GM10248 (cell line): ENCODE measurements at regions not wholly inside any gene's neighbourhood (a gene's known extent, or its start where the extent isn't known, plus 50 kb on each side); places are given as distances from the start of the nearest gene placed in this dataset.

Source experiments
- CTCF ChIA-PET: fragments of 300-600 bp; sonication (Branson Sonifier 250); formaldehyde crosslinking; extraction: SDS; loops from one replicate; lab custom pipeline; 2021; ENCODE audit warnings: antibody characterized with exemption; lab: Yijun Ruan, JAX
- POLR2A ChIA-PET: fragments of 350-650 bp; sonication (Branson Sonifier 250); formaldehyde crosslinking; extraction: SDS; loops from one replicate; lab custom pipeline; 2020; ENCODE audit warnings: antibody characterized with exemption; lab: Yijun Ruan, JAX
- DNase-seq: peaks from one replicate; pipeline ENCODE4 v3.0.0; 2012; ENCODE audit errors: extremely low spot score
- CTCF ChIP-seq: IDR thresholded peaks from 2 replicates; pipeline ENCODE4 v1.5.1; 2012; ENCODE audit warnings: mild to moderate bottlenecking, low read depth; ENCODE audit errors: extremely low read depth, missing control alignments, control extremely low read depth

GRCh38 chr6:137782166-137783039 is 84.7 kb upstream of the TNFAIP3 start:
- TF ChIP-seq CTCF, result no peak
- ChIA-PET POLR2A (interaction anchor here (0.7 kb wide), 1 partner anchor 153 kb away, joined by 9 read pairs; no protein-coding TSS in a partner anchor), CTCF (interaction anchor here (1.0 to 5.5 kb wide), 7 partner anchors 9 to 87 kb away, joined by 3 to 27 read pairs (median 4); partner anchors contain the start of gene TNFAIP3)
- DNase-seq, result no peak

DNA sequence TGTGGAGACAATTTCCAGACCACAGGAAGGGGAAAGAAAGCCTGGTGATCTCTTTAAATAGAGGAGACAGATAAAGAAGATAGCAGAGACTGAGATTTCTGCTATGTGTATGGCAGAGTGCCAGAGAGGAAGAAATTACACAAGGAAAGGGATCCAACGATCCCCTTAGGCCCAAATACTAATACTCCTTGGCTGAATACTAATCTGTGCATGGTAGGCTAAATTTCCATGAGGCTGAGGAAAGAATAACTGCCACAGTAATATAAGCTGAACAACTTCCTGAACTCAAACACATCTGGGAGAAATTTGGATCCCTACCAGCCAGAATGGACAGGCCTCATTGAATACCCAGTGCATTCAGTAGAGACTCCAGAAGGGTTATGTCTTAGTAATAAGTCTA is 83.3 kb upstream of the TNFAIP3 start:
- POLR2A ChIA-PET, result no interaction called here
- TF ChIP-seq CTCF, result no peak
- CTCF ChIA-PET, result interaction anchor here (0.8 to 5.5 kb wide), 6 partner anchors 9 to 34 kb away, joined by 3 to 27 read pairs (median 3); no protein-coding TSS in a partner anchor
- no peak for DNase-seq

GRCh38 chr6:137784583-137784982 is 82.5 kb upstream of the TNFAIP3 start:
- ChIA-PET POLR2A (no interaction called here), CTCF (interaction anchor here (1.0 to 5.5 kb wide), 5 partner anchors 8 to 35 kb away, joined by 3 to 27 read pairs (median 3); no protein-coding TSS in a partner anchor)
- no peak for DNase-seq
- TF ChIP-seq CTCF, result no peak

- POLR2A ChIA-PET, result no interaction called here
- no peak for TF ChIP-seq CTCF
- CTCF ChIA-PET, result interaction anchor here (0.9 to 6.8 kb wide), 2 partner anchors 14 to 35 kb away, joined by 3 to 66 read pairs; no protein-coding TSS in a partner anchor
- DNase-seq, result no peak
Observed at GRCh38 chr6:137787016-137787415, 80.0 kb upstream of the TNFAIP3 start.

DNA sequence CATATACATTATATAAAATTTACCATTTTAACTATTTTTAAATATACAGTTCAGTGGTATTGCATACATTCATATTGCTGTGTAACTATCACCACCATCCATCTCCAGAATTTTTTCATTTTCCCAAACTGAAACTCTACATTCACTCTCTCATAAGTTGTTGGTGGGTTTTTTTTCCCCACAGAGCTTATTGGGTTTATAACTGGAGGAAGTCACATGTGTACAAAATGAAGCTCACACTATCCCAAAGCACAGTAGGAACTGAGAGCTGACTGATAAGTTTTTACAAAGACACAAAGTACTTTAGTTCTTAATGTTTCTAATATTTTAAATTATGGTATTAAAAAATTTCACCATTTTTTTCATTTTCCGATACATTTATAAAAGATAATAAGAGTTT is 78.8 kb upstream of the TNFAIP3 start:
- DNase-seq, result no peak
- ChIA-PET CTCF (interaction anchor here (0.6 to 6.8 kb wide), 3 partner anchors 13 to 80 kb away, joined by 3 to 66 read pairs (median 7); no protein-coding TSS in a partner anchor), POLR2A (no interaction called here)
- no peak for TF ChIP-seq CTCF

- CTCF ChIA-PET, result interaction anchor here (0.8 to 6.8 kb wide), 13 partner anchors 9 to 153 kb away, joined by 3 to 66 read pairs (median 5); partner anchors contain the start of gene TNFAIP3
- TF ChIP-seq CTCF, result no peak
- no peak for DNase-seq
- POLR2A ChIA-PET, result no interaction called here
Observed at GRCh38 chr6:137791281-137792159, 75.5 kb upstream of the TNFAIP3 start.
